Liver (tissue), 8 donors: ENCODE measurements at regions not wholly inside any gene's neighbourhood (a gene's known extent, or its start where the extent isn't known, plus 50 kb on each side); places are given as distances from the start of the nearest gene placed in this dataset.

Experiments used
- DNase-seq: peaks from one replicate; pipeline ENCODE4 v3.0.0-alpha.2; 2017; ENCODE audit warnings: low spot score
- H3K27ac ChIP-seq, 2 donors: one replicate each; pipeline ENCODE4 v1.7.0; 2013; ENCODE audit warnings: inconsistent platforms in 2 of 2, low read length in 2 of 2, control low read depth in 1 of 2, low read depth in 1 of 2, mild to moderate bottlenecking in 1 of 2
- H3K27me3 ChIP-seq, 4 donors: one replicate each; pipeline versions ENCODE4 v1.6.1 to v1.7.0; 2013; ENCODE audit warnings: low read length in 3 of 4, inconsistent platforms in 1 of 4, mild to moderate bottlenecking in 1 of 4, moderate library complexity in 1 of 4; ENCODE audit not compliant: control insufficient read depth in 4 of 4, insufficient read depth in 4 of 4
- H3K36me3 ChIP-seq, 4 donors: one replicate each; pipeline versions ENCODE4 v1.6.1 to v1.7.0; 2013; ENCODE audit warnings: low read length in 3 of 4, mild to moderate bottlenecking in 3 of 4, low read depth in 1 of 4, moderate library complexity in 1 of 4; ENCODE audit not compliant: control insufficient read depth in 4 of 4, insufficient read depth in 3 of 4
- H3K4me1 ChIP-seq, 4 donors: one replicate each; pipeline versions ENCODE4 v1.6.1 to v1.7.0; 2013; ENCODE audit warnings: low read length in 3 of 4, mild to moderate bottlenecking in 3 of 4, moderate library complexity in 1 of 4; ENCODE audit not compliant: control insufficient read depth in 4 of 4, insufficient read depth in 4 of 4
- H3K4me3 ChIP-seq, 3 donors: one replicate each; pipeline versions ENCODE4 v1.6.1 to v1.7.0; 2013; ENCODE audit warnings: low read length in 3 of 3, control low read depth in 1 of 3, low read depth in 1 of 3, mild to moderate bottlenecking in 1 of 3
- H3K9ac ChIP-seq, 2 donors: one replicate each; pipeline ENCODE4 v1.7.0; 2013; ENCODE audit warnings: low read length in 2 of 2, mild to moderate bottlenecking in 2 of 2, moderate library complexity in 2 of 2, control low read depth in 1 of 2, low read depth in 1 of 2
- H3K9me3 ChIP-seq, 4 donors: one replicate each; pipeline versions ENCODE4 v1.6.1 to v1.7.0; 2013; ENCODE audit warnings: low read length in 3 of 4; ENCODE audit not compliant: control insufficient read depth in 4 of 4
- CTCF ChIP-seq: fragments of 150-350 bp; IDR thresholded peaks from 2 replicates; pipeline ENCODE4 v1.5.1; 2017; ENCODE audit warnings: improper control_type of control experiment, low read depth, low read length; ENCODE audit not compliant: missing input control
- EGR1 ChIP-seq, 2 donors: IDR thresholded peaks; 2 replicates each; pipeline ENCODE4 v1.6.1; 2016 to 2018; ENCODE audit warnings: antibody characterized with exemption in 2 of 2, low read depth in 2 of 2
- FOXA1 ChIP-seq: IDR thresholded peaks from 2 replicates; pipeline ENCODE4 v1.6.1; 2016; ENCODE audit warnings: antibody characterized with exemption
- FOXA2 ChIP-seq: IDR thresholded peaks from 2 replicates; pipeline ENCODE4 v1.6.1; 2016; ENCODE audit warnings: antibody characterized with exemption
- GABPA ChIP-seq, 2 donors: IDR thresholded peaks in 1 of 2; conservative IDR thresholded peaks in 1 of 2; 2 replicates each; pipeline ENCODE4 v1.6.1; 2016; ENCODE audit warnings: antibody characterized with exemption in 2 of 2, mild to moderate bottlenecking in 1 of 2, moderate library complexity in 1 of 2
- HNF4A ChIP-seq, 2 donors: conservative IDR thresholded peaks; 2 replicates each; pipeline ENCODE4 v1.6.1; 2016; ENCODE audit warnings: antibody characterized with exemption in 2 of 2, mild to moderate bottlenecking in 2 of 2
- HNF4G ChIP-seq: IDR thresholded peaks from 2 replicates; pipeline ENCODE4 v1.6.1; 2016; ENCODE audit warnings: antibody characterized with exemption
- JUND ChIP-seq, 2 donors: IDR thresholded peaks; 2 replicates each; pipeline ENCODE4 v1.6.1; 2016; ENCODE audit warnings: antibody characterized with exemption in 2 of 2
- MAX ChIP-seq: IDR thresholded peaks from 2 replicates; pipeline ENCODE4 v1.6.1; 2016; ENCODE audit warnings: antibody characterized with exemption
- NR2F2 ChIP-seq: IDR thresholded peaks from 2 replicates; pipeline ENCODE4 v1.6.1; 2016; ENCODE audit warnings: antibody characterized with exemption
- RAD21 ChIP-seq, 2 donors: IDR thresholded peaks; 2 replicates each; pipeline ENCODE4 v1.6.1; 2016; ENCODE audit warnings: antibody characterized with exemption in 2 of 2, mild to moderate bottlenecking in 2 of 2
- REST ChIP-seq: IDR thresholded peaks from 2 replicates; pipeline ENCODE4 v1.6.1; 2016; ENCODE audit warnings: antibody characterized with exemption, mild to moderate bottlenecking
- RXRA ChIP-seq, 2 donors: IDR thresholded peaks; 2 replicates each; pipeline ENCODE4 v1.6.1; 2017 to 2018; ENCODE audit warnings: antibody characterized with exemption in 2 of 2, mild to moderate bottlenecking in 1 of 2
- SP1 ChIP-seq: IDR thresholded peaks from 2 replicates; pipeline ENCODE4 v1.6.1; 2018; ENCODE audit warnings: antibody characterized with exemption, mild to moderate bottlenecking
- TAF1 ChIP-seq: conservative IDR thresholded peaks from 2 replicates; pipeline ENCODE4 v1.6.1; 2016; ENCODE audit warnings: antibody characterized with exemption, mild to moderate bottlenecking
- YY1 ChIP-seq: IDR thresholded peaks from 2 replicates; pipeline ENCODE4 v1.6.1; 2016; ENCODE audit warnings: antibody characterized with exemption, mild to moderate bottlenecking
- ZBTB33 ChIP-seq: IDR thresholded peaks from 2 replicates; pipeline ENCODE4 v1.6.1; 2016; ENCODE audit warnings: antibody characterized with exemption
- WGBS: extraction: QIAGEN DNeasy Blood & Tissue Kit; methylation state at CpG from one replicate; pipeline ENCODE4 v1.1.7; 2013; 5-methylcytosine and 5-hydroxymethylcytosine counted together
- TF ChIP-seq, protein P1 (sequence below): IDR thresholded peaks from 2 replicates; pipeline ENCODE4 v1.6.1; 2016; ENCODE audit warnings: antibody characterized with exemption
- donor health status: healthy.
- donor health status: healthy.
- donor health status: healthy.
- donor health status: healthy.
- donor health status: healthy.

DNA sequence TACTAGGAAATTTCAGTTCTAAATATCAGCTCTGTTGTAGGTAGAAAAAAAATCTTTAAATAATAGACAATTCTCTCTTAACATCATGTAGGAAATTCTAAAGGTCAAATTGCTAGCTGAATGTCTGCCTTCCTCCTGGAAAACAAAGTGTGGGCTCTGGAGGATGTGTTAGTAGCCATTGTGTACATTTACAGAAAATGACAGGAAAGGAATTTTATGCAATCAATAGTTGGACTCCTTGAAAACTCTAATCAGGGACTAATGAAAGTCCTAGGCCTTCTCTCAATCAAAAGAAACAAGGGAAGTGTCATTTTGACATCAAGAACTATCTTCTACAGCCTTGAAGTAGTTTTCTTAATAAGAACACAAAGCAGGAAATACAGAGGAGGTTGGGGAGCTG is 174.6 kb downstream of the ANKRD50 start (continued):
- TF ChIP-seq CTCF (no peak), YY1 (no peak), NR2F2 (no peak), EGR1 (IDR thresholded peaks at IDR 0.05; ENCODE audit: low read depth in 2 of 2) (no peak), HNF4G (no peak), TAF1 (no peak)
- TF ChIP-seq, protein P1, sequence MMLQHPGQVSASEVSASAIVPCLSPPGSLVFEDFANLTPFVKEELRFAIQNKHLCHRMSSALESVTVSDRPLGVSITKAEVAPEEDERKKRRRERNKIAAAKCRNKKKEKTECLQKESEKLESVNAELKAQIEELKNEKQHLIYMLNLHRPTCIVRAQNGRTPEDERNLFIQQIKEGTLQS, result no peak

GRCh38 chr4:124540014-124540413 is 172.5 kb downstream of the ANKRD50 start:
- peaks cover 0 to 1% (median 0%) of the 10 kb centered on the region in 4 donors for H3K4me1 ChIP-seq
- no peak for DNase-seq
- H3K9ac ChIP-seq, result no peak overlapping the region
- no peaks in the 10 kb centered on the region for H3K36me3 ChIP-seq
- TF ChIP-seq MAX (no peak), NR2F2 (no peak), REST (no peak), HNF4A (conservative IDR thresholded peaks at IDR 0.05) (no peak), RXRA (IDR thresholded peaks at IDR 0.05) (no peak), CTCF (no peak), GABPA (IDR thresholded peaks at IDR 0.05 in 1 of 2, conservative IDR thresholded peaks at IDR 0.05 in 1 of 2) (no peak), YY1 (no peak), ZBTB33 (no peak), SP1 (no peak), FOXA1 (no peak), JUND (IDR thresholded peaks at IDR 0.05) (no peak), EGR1 (IDR thresholded peaks at IDR 0.05; ENCODE audit: low read depth in 2 of 2) (no peak), RAD21 (IDR thresholded peaks at IDR 0.05) (no peak), FOXA2 (no peak)
- TF ChIP-seq, protein P1, result no peak
- no peak overlapping the region for H3K27ac ChIP-seq
- WGBS, result 87% methylated on average over 3 of the region's 3 CpGs
- no peak overlapping the region for H3K4me3 ChIP-seq
- H3K27me3 ChIP-seq, result no peaks in the 10 kb centered on the region
- H3K9me3 ChIP-seq, result no peaks in the 10 kb centered on the region
